ENCODE measurements at regions not wholly inside any gene's neighbourhood (a gene's known extent, or its start where the extent isn't known, plus 50 kb on each side); places are given as distances from the start of the nearest gene placed in this dataset.

- no peak for TF ChIP-seq CTCF (IDR thresholded peaks at IDR 0.05)
- TF ChIP-seq EP300 (IDR thresholded peaks at IDR 0.05), result no peak
- TF ChIP-seq POLR2AphosphoS5 (IDR thresholded peaks at IDR 0.05), result no peak
- no peak for TF ChIP-seq POLR2A (IDR thresholded peaks at IDR 0.05; ENCODE audit: low read depth)
Measured at GRCh38 chr9:30015073-30015472, 2369.4 kb upstream of the ACO1 start.

Measured in esophagus muscularis mucosa (tissue), 4 donors.